ENCODE measurements at regions not wholly inside any gene's neighbourhood (a gene's known extent, or its start where the extent isn't known, plus 50 kb on each side); places are given as distances from the start of the nearest gene placed in this dataset.

- Histone ChIP-seq H3K14ac (ENCODE audit: insufficient read length) (no peak overlapping the region), H3K9ac (replicated peaks in 1 of 4; ENCODE audit: extremely low read depth in 1 of 4, low read depth in 3 of 4, low read length in 3 of 4) (no peak overlapping the region), H3K27ac (ENCODE audit: low read depth, low read length) (no peak overlapping the region), H3K4me2 (ENCODE audit: insufficient read depth in 1 of 2, low read depth in 2 of 2, low read length in 2 of 2) (no peak overlapping the region), H3K4ac (replicated peaks; ENCODE audit: insufficient read length, low read depth, low read length) (no peak overlapping the region), H2BK5ac (ENCODE audit: low read depth, low read length) (no peak overlapping the region), H3K18ac (ENCODE audit: extremely low read depth, low read length) (no peak overlapping the region), H3K4me1 (replicated peaks in 1 of 4; ENCODE audit: control insufficient read depth in 3 of 4, insufficient read depth in 4 of 4, low read length in 3 of 4) (peaks cover 0 to 7% (median 2%) of the 10 kb centered on the region in 4 experiments; a peak in 6 of 7 replicates), H3K9me3 (ENCODE audit: insufficient read depth in 2 of 2, low read depth in 1 of 2, low read length in 1 of 2) (no peaks in the 10 kb centered on the region), H3K79me1 (ENCODE audit: low read depth, low read length) (peaks cover 10% of the 10 kb centered on the region; the same call in 1 of the 2 replicates), H3K23ac (ENCODE audit: insufficient read length) (no peak overlapping the region), H2BK12ac (ENCODE audit: low read depth, low read length) (no peak overlapping the region), H3K56ac (replicated peaks; ENCODE audit: insufficient read length, low read depth, low read length) (no peak overlapping the region), H2BK20ac (ENCODE audit: low read length) (no peak overlapping the region), H3K23me2 (ENCODE audit: low read depth, low read length) (no peaks in the 10 kb centered on the region), H3K36me3 (ENCODE audit: control insufficient read depth in 2 of 4, insufficient read depth in 4 of 4, low read length in 3 of 4) (no peaks in the 10 kb centered on the region), H2AFZ (ENCODE audit: low read length) (no peak overlapping the region), H4K8ac (ENCODE audit: extremely low read depth, insufficient read depth, low read length) (no peak overlapping the region), H3K79me2 (ENCODE audit: control insufficient read depth in 1 of 2, insufficient read depth in 2 of 2, low read length in 2 of 2) (0 out of 4 replicates have a peak, but pooled peaks cover 0 to 8% of the 10 kb centered on the region in 2 experiments), H2BK15ac (ENCODE audit: low read length) (peak overlapping the region; percentile 37; the same call in 1 of the 2 replicates), H4K20me1 (replicated peaks in 1 of 2; ENCODE audit: control insufficient read depth in 1 of 2, insufficient read depth in 2 of 2, low read length in 2 of 2) (peaks cover 0 to 1% of the 10 kb centered on the region in 2 experiments), H2AK5ac (ENCODE audit: low read depth, low read length) (no peak overlapping the region; the same call in 1 of the 2 replicates), H4K5ac (ENCODE audit: insufficient read length, low read depth, low read length) (no peak overlapping the region), H4K91ac (replicated peaks; ENCODE audit: insufficient read length, low read length) (no peak overlapping the region), H3K4me3 (ENCODE audit: extremely low read depth in 1 of 4, insufficient read depth in 2 of 4, low read depth in 3 of 4, low read length in 4 of 4) (no peak overlapping the region), H3K27me3 (replicated peaks in 1 of 4; ENCODE audit: control insufficient read depth in 3 of 4, extremely low read depth in 1 of 4, insufficient read depth in 3 of 4, low read length in 3 of 4) (no peaks in the 10 kb centered on the region), H2BK120ac (replicated peaks; ENCODE audit: low read depth, low read length) (no peak overlapping the region)
- WGBS, 2 experiments (ENCODE audit: extremely low coverage in 1 of 2, insufficient coverage in 1 of 2, insufficient read length in 1 of 2, insufficient replicate concordance in 2 of 2, low coverage in 1 of 2, low lambda C conversion rate in 2 of 2, missing lambda C conversion rate in 1 of 2) = 92% methylated on average over 5 of the region's 5 CpGs; no CpG with 5 or more reads in 1 of the 2 experiments
- FAIRE-seq (peak; percentile 36), DNase-seq (ENCODE audit: low read depth in 1 of 2, low spot score in 2 of 2) (no peak)
- no peak for TF ChIP-seq KDM5A (IDR thresholded peaks at IDR 0.05; ENCODE audit: low read length)
- peak; percentile 66; the same call in 1 of the 2 replicates for TF ChIP-seq SP1 (IDR thresholded peaks at IDR 0.05; ENCODE audit: low read depth, low read length)
- TF ChIP-seq EP300 (IDR thresholded peaks at IDR 0.05; ENCODE audit: borderline replicate concordance in 1 of 2, low read depth in 2 of 2, low read length in 2 of 2) = no peak
- no peak for TF ChIP-seq TAF7 (optimal IDR thresholded peaks at IDR 0.05; ENCODE audit: borderline replicate concordance, low read depth, low read length)
- TF ChIP-seq USF2 (IDR thresholded peaks at IDR 0.05; ENCODE audit: low read length) = peak; percentile 74
- TF ChIP-seq CHD2 (IDR thresholded peaks at IDR 0.05; ENCODE audit: low read length) = 0 out of 2 replicates have a peak, but pooled peaks have one; percentile 36
- no peak for TF ChIP-seq ASH2L (IDR thresholded peaks at IDR 0.05; ENCODE audit: low read length)
- CTCF ChIA-PET (ENCODE audit: partially characterized antibody) = no interaction called here
- POLR2A ChIA-PET (ENCODE audit: partially characterized antibody) = no interaction called here
Measured at GRCh38 chr12:111066744-111067437, 146.5 kb upstream of the MYL2 start.
